GM21423 (cell line): ENCODE measurements at regions not wholly inside any gene's neighbourhood (a gene's known extent, or its start where the extent isn't known, plus 50 kb on each side); places are given as distances from the start of the nearest gene placed in this dataset.

Source experiments
- ATAC-seq: cut with Tn5 transposase; IDR thresholded peaks from one replicate; pipeline ENCODE4 v1.9.1; 2021; ENCODE audit warnings: mild to moderate bottlenecking, moderate library complexity; ENCODE audit not compliant: unreplicated experiment

DNA sequence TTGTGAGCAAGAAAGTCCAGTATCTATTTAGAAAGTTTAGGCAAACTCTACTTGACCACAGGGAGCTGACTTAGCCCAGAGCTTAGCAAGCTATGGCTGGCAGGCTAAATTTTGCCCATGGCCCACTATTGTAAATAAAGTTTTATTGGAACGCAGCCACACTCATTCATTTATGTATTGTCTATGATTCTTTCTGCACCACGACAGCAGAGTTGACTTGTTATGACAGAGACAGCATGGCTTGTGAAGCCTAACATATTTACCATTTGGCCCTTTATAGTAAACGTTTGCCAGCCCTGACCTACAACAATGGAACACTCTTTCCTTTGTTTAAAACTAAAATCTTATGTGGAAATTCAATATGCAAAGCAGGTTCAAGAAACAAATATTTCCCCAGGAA, 100.0 kb upstream of the ZFHX3 start:
- no peak for ATAC-seq

- no peak for ATAC-seq
Observed at GRCh38 chr16:73145166-73145880, 97.4 kb upstream of the ZFHX3 start.

DNA sequence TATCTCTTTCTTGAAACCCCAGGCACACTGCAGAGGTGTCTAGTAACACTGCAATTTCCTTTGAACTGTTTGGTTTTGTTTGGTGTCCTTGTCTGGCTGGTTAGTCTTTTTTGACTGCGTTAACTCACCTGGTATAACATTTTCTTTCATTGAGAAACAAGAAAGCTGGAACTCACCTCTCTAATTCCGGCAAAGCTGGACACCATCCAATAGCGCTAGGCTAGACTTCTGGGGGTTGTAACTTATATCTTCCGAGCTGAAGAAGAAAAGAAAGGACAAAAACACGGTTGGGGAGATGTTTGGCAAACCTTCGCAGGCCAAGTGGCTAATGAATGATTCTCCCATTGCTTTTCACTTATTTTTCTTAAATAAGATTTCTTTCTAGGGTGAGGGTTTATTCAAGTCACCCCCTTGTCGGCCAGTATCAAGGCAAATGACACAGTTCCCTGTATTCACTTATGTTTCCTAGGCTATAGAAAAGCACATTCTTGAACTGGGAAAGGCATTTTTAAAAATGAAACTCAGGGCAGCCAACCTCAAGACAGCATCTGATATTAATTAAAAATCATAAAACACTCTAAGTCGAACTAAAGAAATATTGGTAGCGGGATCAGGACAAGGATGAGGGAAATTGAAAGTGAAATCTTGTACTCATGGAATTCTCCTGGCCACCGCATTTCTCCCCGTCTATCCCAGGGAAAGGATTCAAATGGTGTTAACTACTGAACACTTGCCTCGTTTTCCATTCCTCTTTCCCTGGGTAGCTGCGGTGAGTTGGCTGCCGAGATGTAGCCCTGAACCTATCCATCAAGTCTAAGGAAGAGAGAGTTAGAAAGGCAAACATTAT, 95.9 kb upstream of the ZFHX3 start:
- no peak for ATAC-seq

DNA sequence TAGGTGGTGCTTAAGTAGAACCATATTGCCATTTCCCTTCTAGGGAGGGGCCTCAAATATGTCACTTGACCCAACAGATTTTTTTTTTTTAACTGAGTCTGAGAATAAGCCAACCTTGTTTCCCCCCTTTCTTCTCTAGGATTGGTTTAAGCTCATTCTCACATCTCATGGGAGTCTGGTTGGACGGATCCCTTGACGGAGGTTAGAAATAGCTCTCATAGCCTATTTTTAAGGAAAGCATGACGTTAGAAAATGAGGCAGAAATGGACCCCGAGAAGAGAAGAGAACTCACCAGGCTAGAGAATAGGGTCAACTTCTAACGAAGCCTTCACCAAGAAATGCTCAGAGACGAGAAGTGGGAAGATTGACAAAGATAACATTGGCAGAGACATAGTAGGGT, 95.1 kb upstream of the ZFHX3 start:
- no peak for ATAC-seq

- no peak for ATAC-seq
Observed at GRCh38 chr16:73142053-73142854, 94.3 kb upstream of the ZFHX3 start.

DNA sequence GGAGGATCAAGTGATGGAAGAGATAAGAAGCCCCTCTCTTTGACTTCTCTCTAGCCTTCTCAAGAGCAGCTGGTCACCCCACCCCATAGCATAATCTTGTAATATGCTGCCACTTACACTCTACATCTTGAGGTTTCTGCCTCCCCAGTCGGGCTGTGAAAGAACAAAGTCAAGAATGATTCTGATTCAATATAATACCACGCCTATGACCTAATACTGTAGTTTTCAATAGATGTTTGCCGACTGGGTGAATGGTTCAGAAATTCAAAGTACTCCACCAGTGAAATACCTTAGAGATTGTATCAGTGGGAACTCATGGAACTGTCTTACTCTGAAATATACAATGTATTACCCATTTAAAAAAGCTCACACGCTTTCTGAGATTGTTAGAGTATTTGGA, 93.0 kb upstream of the ZFHX3 start:
- ATAC-seq = no peak

DNA sequence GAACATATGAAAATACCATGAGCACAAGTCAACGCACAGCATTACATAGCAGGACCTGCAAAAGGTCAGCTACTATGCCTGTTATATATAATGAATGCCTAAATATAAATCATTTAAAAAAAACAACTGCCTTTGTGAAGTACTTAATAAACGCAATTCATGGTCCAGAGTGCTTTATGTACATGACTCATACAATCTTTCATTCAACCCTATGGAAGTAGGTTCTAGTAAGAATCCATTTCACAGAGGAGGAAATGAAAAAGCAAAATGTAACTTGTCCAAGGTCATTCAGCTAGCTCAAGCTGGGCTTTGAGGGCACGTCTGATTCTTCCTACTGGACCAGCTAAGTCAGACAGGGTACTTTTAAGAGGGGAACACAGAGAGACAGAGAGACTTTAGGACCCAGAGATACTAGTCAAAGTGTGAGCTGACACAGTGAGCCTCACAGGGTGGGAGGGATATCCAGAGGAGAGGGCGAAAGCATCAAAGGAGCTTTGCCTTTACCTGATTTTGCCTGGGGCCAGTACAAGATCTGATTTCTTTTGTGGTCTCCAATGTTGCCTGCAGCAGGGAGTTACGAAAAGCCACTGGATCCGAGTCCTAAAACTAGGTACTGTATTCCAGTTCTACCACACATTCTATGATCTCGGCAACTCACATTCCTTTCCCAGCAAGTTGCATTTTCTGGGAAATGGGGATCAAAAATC, 83.4 kb upstream of the ZFHX3 start:
- ATAC-seq = no peak

DNA sequence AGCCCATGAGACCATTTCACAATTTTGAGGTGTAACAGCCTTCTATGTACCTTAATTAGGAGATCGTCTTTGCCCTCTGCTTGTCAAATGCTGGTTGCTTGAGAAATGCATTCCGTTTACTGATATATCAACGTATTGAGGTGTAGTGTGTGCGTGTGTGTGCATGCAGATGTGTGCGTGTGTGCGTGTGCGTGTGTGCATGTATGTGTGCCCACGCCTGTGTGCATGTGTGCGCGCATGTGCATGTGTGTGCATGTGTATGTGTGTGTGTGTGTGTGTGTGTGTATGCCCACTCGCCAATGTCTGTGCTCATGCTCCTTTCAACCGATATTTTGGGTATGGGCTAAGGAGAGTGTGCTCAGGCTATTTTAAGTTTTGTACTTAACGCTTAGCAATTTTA, 81.5 kb upstream of the ZFHX3 start:
- no peak for ATAC-seq

- ATAC-seq = no peak
Observed at GRCh38 chr16:73126525-73126853, 78.6 kb upstream of the ZFHX3 start.

DNA sequence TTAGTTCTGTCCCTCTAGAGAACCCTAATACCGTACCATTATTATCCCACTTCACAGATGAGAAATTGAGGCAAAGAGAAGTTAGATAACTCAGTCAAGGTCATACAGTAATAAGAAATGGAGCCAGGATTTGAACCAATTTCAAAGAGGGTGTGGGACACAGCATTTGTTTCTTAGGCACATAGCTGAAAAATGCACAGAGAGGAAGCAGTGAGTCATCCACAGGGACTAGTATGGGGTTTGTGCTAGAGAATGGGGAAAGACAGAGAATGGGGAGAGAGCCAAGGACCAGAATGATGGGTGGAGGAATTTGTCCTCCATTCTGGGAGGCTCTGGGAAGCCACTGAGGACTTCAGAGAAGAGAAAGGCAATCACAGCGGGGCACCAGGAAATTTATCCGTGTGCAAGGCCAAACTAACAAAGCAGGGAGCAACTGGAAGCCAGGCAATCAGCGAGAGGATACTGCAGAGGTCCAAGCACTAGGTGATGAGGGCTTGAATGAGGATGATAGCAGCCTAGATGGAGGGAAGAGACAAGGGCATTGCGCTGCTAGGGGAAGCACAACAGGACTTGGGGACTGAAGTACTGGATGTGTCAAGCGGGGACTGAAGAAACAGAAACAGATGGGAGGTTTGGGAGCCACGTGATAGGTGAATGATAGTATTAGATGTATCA, 78.1 kb upstream of the ZFHX3 start:
- ATAC-seq = no peak

GRCh38 chr16:73124665-73125375, 76.9 kb upstream of the ZFHX3 start:
- ATAC-seq = no peak

DNA sequence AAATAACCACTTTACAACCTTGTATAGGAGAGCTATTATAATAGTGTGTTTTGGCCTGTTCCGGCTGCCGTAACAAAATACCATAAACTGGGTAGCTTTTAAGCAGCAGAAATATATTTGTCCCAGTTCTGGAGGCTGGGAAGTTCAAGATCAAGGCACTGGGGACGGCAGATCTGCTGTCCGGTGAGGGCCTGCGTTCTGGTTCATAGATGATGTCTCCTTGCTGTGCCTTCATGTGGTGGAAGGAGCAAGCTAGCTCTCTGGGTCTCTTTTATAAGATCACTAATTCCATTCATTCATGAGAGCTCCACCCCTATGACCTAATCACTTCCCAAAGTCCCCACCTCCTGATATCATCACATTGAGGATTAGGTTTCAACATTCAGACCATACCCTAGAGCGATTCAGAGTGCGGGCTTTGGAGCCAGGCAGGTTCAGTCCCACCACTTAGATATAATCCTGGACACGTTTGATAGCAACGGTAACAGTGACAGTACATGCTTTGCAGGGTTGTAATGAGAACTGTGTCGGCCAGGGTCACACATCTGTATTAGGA, 76.2 kb upstream of the ZFHX3 start:
- no peak for ATAC-seq

- no peak for ATAC-seq
Observed at GRCh38 chr16:73122604-73123391, 74.9 kb upstream of the ZFHX3 start.

DNA sequence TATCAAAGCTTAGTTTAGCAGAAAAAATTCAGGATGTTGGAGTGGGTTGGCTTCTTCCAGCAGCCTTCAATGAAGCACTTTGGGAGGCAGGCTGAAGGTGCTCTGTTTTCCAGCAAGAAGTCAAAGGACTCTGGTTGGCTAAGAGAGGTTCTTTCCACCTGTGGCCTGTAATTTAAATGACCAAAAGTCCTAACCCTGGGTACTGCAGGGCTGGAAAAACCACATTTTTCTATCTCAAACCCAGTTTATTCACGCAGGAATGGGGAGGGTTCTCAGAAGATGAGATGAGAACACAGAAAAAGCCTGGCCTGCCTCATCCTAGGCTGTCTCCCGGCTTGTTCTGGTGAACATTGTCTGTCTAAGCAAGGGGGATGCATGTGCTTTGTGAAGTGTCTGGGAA, 68.6 kb upstream of the ZFHX3 start:
- ATAC-seq = no peak

- no peak for ATAC-seq
Observed at GRCh38 chr16:73113336-73113735, 65.4 kb upstream of the ZFHX3 start.

- no peak for ATAC-seq
Observed at GRCh38 chr16:73108195-73108963, 60.5 kb upstream of the ZFHX3 start.

DNA sequence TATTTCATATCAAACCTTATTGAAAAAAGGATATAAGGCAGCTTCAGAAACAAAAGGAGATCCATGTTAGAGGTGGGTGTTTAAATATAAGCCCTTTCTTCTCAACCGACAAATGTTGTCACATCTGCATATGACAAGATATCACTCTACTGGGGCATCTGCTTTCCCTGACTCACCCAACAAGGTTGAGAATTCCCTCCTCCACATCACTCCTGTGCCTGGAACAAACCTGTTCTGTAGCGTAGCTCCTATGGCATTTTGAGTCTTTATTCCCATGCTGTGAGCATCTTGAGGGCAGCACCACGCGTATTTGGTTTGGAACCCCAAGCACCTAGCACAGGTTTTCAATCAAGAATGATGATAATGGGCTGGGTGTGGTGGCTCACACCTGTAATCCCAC, 59.4 kb upstream of the ZFHX3 start:
- no peak for ATAC-seq
